Limb (tissue), 2 donors: ENCODE measurements at regions not wholly inside any gene's neighbourhood (a gene's known extent, or its start where the extent isn't known, plus 50 kb on each side); places are given as distances from the start of the nearest gene placed in this dataset.
"Not testable (repeated sequence)": the region's sequence is repeated elsewhere in the genome, so short reads cannot be mapped to it uniquely, and the experiment has no call there.

Experiments
- DNase-seq, 2 donors: peaks; one replicate each; pipeline ENCODE4 v3.0.0-alpha.2; 2016; ENCODE audit errors: extremely low spot score in 2 of 2

GRCh38 chr3:159685801-159686200 lies 302.8 kb upstream of the IL12A start:
- DNase-seq, result no peak

GRCh38 chr3:159693226-159693625 lies 295.4 kb upstream of the IL12A start:
- DNase-seq, result no peak

GRCh38 chr3:159711560-159712333 lies 276.9 kb upstream of the IL12A start:
- DNase-seq, result peak in 1 of 2 donors; percentile 32

GRCh38 chr3:159721324-159721723 lies 267.3 kb upstream of the IL12A start:
- DNase-seq, result no peak

GRCh38 chr3:159723295-159723694 lies 265.3 kb upstream of the IL12A start:
- no peak for DNase-seq

- no peak for DNase-seq
Measured at GRCh38 chr3:159724627-159725026, 264.0 kb upstream of the IL12A start.

GRCh38 chr3:159726231-159726964 lies 262.2 kb upstream of the IL12A start:
- no peak for DNase-seq

GRCh38 chr3:159727506-159727905 lies 261.1 kb upstream of the IL12A start:
- no peak for DNase-seq

- DNase-seq, result no peak
Measured at GRCh38 chr3:159731254-159731653, 257.4 kb upstream of the IL12A start.

- no peak for DNase-seq
Measured at GRCh38 chr3:159732172-159733111, 256.2 kb upstream of the IL12A start.

- DNase-seq, result no peak
Measured at GRCh38 chr3:159733194-159733860, 255.3 kb upstream of the IL12A start.

GRCh38 chr3:159734681-159735080 lies 254.0 kb upstream of the IL12A start:
- no peak for DNase-seq

- DNase-seq, result no peak
Measured at GRCh38 chr3:159739166-159739565, 249.5 kb upstream of the IL12A start.

- DNase-seq, result no peak
Measured at GRCh38 chr3:159739969-159740368, 248.7 kb upstream of the IL12A start.

GRCh38 chr3:159741281-159741680 lies 247.4 kb upstream of the IL12A start:
- DNase-seq, result no peak

GRCh38 chr3:159748425-159748824 lies 240.2 kb upstream of the IL12A start:
- DNase-seq, result no peak

GRCh38 chr3:159749406-159749805 lies 239.2 kb upstream of the IL12A start:
- DNase-seq, result no peak

GRCh38 chr3:159751146-159751545 lies 237.5 kb upstream of the IL12A start:
- DNase-seq, result no peak

- no peak for DNase-seq
Measured at GRCh38 chr3:159751752-159752151, 236.9 kb upstream of the IL12A start.

GRCh38 chr3:159756279-159757207 lies 232.1 kb upstream of the IL12A start:
- DNase-seq, result not testable (repeated sequence)
